Activated naive CD4-positive, alpha-beta T cell treated with anti-CD3 and anti-CD28 coated beads, Interleukin-2, amount 50 U/mL, for 16 hours (primary cell): ENCODE measurements at regions not wholly inside any gene's neighbourhood (a gene's known extent, or its start where the extent isn't known, plus 50 kb on each side); places are given as distances from the start of the nearest gene placed in this dataset.

Source experiments
- DNase-seq: peaks from one replicate; pipeline ENCODE4 v3.0.0-alpha.2; 2020

DNA sequence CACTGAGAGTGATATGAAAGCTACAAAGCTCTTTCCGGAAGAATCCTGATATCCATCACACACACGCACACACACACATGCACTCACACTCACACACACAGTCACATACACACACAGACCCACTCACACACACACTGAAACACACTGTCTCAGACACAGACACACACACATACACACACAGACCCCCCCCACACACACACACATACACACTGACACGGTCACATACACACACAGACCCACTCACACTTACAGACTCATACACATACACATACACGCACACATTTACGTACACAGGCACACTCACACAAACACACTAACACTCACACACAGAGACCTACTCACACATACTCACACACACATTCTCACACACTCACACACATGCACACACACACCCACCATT is 58.6 kb downstream of the LIG4 start:
- DNase-seq = no peak

DNA sequence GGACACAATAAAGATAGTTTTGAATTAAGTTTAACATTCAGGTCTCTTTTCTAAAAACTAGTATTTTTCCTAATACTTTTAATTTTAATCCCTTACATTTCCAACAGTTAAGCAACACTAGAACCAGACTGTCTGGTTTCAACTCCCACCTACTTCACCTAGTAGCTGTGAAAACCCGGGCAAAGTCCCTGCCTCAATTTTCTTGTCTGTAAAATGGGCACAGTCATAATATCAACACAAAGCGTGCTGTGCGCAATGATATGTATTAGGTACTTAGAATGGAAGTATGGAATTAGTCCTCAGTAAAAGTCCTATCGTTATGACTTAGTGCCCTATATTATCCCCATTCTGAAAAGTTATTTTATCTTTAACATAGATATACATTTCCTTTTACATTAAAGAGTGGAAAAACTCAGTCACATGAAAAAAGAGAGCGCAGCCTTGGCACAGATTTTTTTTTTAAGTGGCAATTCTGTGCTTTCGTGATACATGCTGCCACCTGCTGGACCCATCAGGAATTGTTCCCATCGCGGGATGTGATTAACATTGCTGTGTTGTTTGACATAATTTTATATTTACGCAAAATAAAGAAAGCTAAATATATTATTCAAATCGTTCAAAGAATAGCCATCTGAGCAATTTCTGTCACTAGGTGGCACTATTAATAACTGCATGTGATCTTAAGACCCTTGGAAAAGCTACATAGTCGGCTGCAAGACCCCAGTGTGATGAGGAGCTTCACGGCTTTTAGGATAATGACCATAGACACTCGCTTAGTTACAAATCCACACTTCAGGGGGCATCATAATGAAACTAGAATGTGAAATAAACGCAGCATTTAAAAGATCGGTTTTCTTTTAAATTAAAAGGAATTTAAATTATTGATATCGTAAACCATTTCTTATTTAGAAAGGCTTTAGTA is 59.9 kb downstream of the LIG4 start:
- DNase-seq = peak; percentile 62

GRCh38 chr13:108154421-108154858 is 60.9 kb downstream of the LIG4 start:
- DNase-seq = no peak

GRCh38 chr13:108146642-108147041 is 68.7 kb downstream of the LIG4 start:
- DNase-seq = no peak

DNA sequence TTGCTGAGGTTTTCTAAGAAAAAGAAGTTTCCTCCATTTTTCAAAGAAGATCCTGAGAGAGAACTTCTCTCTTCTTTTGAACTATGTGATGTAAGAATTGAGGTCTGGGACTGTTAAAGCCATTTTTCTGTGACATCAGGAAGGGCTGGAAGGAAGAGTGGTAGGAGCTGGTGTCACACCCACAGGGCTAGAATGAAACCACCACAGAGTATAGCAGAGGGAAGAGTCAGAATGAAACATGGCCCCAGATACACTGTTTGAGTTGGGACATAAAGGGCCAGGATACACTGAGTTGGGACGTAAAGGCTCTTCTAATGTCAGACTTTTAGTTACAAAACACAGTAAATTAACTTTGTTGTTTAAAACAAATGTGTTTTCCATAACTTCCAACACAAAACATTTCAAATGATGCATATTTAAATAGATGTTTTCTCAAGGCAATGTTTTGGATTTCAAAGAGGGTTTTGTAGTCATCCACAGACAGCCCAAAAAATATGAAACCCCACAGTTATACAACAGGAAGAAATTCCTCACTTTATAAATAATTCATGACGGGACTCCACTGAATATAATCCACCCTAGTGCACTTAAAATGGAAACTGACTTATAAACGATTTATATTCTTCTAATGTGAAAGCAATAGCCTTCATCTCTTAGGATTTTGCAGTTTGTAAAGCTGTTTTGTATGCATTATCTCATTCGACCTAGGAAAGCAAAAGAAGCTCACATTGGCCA is 72.5 kb downstream of the LIG4 start:
- DNase-seq = no peak

- DNase-seq = no peak
Observed at GRCh38 chr13:108137176-108137575, 78.2 kb downstream of the LIG4 start.

- no peak for DNase-seq
Observed at GRCh38 chr13:108127406-108127805, 87.9 kb downstream of the LIG4 start.

GRCh38 chr13:108126056-108126455 is 89.3 kb downstream of the LIG4 start:
- no peak for DNase-seq

DNA sequence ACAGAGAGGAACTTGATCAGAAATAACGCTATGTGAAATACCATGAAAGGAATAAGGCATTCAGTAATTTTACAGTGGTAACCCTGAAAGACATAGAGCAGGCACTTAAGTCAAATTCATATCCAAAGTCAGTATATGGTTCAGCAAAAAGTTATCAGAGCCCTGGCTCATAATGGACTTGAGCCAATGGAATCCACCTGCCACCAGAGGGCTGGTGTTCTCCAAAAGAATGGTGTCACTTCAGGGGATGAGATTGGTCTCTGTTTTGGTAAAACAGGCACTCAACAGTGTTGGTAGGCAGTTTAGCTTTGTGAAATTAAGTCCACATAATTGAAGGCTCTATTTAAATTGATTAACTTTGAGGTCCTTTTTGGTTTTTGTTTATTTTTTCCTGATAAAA is 93.9 kb downstream of the LIG4 start:
- DNase-seq = no peak

GRCh38 chr13:108120856-108121255 is 94.5 kb downstream of the LIG4 start:
- DNase-seq = no peak

DNA sequence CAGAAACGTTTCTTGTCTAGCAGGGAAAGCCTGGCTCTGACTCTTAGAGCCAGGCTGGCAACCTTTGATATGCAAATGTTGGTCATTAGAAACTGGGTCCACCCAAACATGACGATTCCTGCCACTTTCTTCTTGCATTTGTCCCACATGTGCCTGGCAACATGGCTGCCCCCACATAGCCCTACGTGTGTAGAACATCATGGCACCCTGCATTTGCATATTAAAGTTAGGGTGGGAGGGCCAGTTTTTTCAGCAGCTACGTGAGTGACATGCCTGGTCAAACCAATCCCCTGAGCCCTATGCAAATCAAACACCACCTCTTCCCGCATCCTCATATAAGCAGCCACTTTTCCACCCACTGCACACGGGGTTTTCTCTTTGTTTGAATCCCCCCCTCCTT is 95.0 kb downstream of the LIG4 start:
- no peak for DNase-seq

- no peak for DNase-seq
Observed at GRCh38 chr13:108115738-108116137, 99.6 kb downstream of the LIG4 start.

- DNase-seq = no peak
Observed at GRCh38 chr13:108113407-108113806, 101.9 kb downstream of the LIG4 start.

GRCh38 chr13:108104736-108105135 is 110.6 kb downstream of the LIG4 start:
- no peak for DNase-seq

- DNase-seq = no peak
Observed at GRCh38 chr13:108102771-108103170, 112.6 kb downstream of the LIG4 start.

DNA sequence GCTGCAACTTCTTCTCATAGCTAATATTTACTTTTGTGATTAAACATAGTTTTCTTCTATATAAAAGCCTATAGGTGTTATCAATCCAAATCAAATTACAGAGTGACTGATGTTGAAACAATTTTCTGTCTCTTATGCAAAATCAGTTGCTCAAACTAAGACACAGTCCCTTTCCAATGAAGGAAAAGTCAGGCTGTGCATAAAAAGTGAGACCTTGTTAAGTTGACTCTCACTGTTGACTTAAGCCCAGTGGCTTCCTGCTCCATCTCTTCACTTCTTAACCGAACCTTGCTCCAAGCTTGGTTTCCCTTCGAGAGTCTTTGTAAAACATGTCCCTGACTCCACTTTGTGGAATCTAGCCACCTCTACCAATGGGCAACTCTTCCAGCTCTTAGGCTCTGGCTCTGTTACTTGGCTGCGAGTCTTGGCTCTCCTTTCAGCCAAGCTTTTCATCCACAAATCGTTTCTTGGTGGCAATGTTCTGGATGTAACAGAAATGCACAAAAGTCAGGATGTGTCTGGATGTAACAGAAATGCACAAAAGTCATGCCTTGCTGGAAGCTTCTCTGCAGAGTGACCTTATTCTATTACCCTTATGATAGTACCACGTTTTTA is 118.9 kb downstream of the LIG4 start:
- no peak for DNase-seq

- no peak for DNase-seq
Observed at GRCh38 chr13:108095036-108095435, 120.3 kb downstream of the LIG4 start.

GRCh38 chr13:108093616-108094015 is 121.7 kb downstream of the LIG4 start:
- DNase-seq = no peak

GRCh38 chr13:108087810-108088209 is 127.5 kb downstream of the LIG4 start:
- DNase-seq = no peak

GRCh38 chr13:108086678-108087077 is 128.7 kb downstream of the LIG4 start:
- no peak for DNase-seq

GRCh38 chr13:108084840-108085239 is 130.5 kb downstream of the LIG4 start:
- no peak for DNase-seq

DNA sequence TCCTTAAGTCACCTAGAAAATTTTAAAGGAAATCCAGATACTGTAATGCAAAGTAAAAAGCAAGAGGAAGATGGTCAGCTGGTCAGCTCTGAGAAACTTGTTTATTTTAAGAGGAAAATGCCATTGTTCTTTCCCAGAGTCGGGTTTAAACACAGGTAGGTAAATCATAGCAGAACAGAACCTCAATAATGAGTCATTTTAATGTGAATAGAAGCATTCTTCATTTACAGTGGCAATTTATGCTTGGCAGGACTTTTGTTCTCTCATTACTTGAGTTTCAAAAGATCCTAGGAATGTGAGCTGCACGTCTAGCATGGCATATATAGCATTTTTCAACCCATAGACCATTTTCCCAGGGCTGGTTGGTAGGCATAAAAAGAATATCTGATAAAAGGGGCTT is 132.3 kb downstream of the LIG4 start:
- DNase-seq = no peak

GRCh38 chr13:108082481-108082880 is 132.9 kb downstream of the LIG4 start:
- DNase-seq = no peak

GRCh38 chr13:108077284-108077683 is 138.1 kb downstream of the LIG4 start:
- DNase-seq = no peak
